Heart left ventricle (tissue), 13 donors: ENCODE measurements at regions not wholly inside any gene's neighbourhood (a gene's known extent, or its start where the extent isn't known, plus 50 kb on each side); places are given as distances from the start of the nearest gene placed in this dataset.

Experiments used
- POLR2A ChIP-seq, 2 donors: fragments of 450-650 bp; IDR thresholded peaks; one replicate each; pipeline ENCODE4 v1.6.1; 2017; ENCODE audit warnings: antibody characterized with exemption in 2 of 2, mild to moderate bottlenecking in 2 of 2, moderate library complexity in 2 of 2
- TF ChIP-seq, protein P1 (sequence below), 12 donors: fragments of 200-600 bp; sonication (generic) in 4 of 12; IDR thresholded peaks; one replicate each; pipeline versions ENCODE4 v1.5.0 to v1.8.0; 2018 to 2022; ENCODE audit warnings: antibody characterized with exemption in 12 of 12, mild to moderate bottlenecking in 5 of 12
- donor health status: ischemic (EF 13 %, LVEDD 7.1; RV severe dilation, severe dysfunction).
- donor health status: DM: no; HTN: yes; CAD: no.
- donor health status: DM: no; HTN: no; CAD: no.
- donor health status: ischemic (EF 25% LVEDD 6.9; RV normal size, moderate dysfunction).
- donor health status: ischemic (EF 25% LVEDD 5.7; RV mildly dilated, moderate dysfunction).
- donor health status: ischemic (EF 35%, LVEDD 5.7; RV mildly dilated, moderate dysfunction).
- donor health status: nonischemic (EF 11% LVEDD 7.7; RV severe dilation, severe dysfunction).
- donor health status: DM: yes; HTN: yes; CAD: no.
- donor health status: PGD.
- donor health status: ischemic (EF 29% LVEDD 5.4; RV normal size, mild dysfunction).
- donor health status: nonischemic (EF 23%, LVEDD 6.1; RV moderate dilation, normal function).

DNA sequence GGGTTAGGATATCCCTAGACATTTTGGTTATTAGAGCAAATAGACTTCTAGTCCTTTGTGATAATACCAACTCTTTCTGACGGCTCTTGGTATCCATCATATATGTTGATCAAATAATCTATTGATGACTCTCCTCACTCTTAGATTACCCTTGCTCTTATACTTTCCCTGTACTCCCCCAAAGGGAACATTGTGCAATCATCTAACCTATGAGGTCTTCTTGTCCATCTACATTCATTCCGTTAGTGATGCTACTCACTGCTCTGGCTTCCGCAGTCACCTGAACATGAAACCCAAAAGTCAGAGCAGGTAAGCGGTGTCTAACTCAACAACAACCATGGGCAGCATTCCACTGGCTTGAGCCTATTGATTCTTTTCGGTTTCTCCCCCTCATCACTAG, 223.7 kb upstream of the SALL1 start:
- TF ChIP-seq, protein P1, sequence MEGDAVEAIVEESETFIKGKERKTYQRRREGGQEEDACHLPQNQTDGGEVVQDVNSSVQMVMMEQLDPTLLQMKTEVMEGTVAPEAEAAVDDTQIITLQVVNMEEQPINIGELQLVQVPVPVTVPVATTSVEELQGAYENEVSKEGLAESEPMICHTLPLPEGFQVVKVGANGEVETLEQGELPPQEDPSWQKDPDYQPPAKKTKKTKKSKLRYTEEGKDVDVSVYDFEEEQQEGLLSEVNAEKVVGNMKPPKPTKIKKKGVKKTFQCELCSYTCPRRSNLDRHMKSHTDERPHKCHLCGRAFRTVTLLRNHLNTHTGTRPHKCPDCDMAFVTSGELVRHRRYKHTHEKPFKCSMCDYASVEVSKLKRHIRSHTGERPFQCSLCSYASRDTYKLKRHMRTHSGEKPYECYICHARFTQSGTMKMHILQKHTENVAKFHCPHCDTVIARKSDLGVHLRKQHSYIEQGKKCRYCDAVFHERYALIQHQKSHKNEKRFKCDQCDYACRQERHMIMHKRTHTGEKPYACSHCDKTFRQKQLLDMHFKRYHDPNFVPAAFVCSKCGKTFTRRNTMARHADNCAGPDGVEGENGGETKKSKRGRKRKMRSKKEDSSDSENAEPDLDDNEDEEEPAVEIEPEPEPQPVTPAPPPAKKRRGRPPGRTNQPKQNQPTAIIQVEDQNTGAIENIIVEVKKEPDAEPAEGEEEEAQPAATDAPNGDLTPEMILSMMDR (IDR thresholded peaks at IDR 0.05) = no peak
- TF ChIP-seq POLR2A (IDR thresholded peaks at IDR 0.05) = no peak
